ENCODE measurements at regions not wholly inside any gene's neighbourhood (a gene's known extent, or its start where the extent isn't known, plus 50 kb on each side); places are given as distances from the start of the nearest gene placed in this dataset.
A peak's percentile ranks its signal among the peaks of the same experiment; 100 is the strongest.

GRCh38 chr5:23302438-23302837, 205.0 kb upstream of the PRDM9 start:
- ATAC-seq (ENCODE audit: insufficient read depth, low FRiP score) = no peak
- no peak for TF ChIP-seq CTCF (IDR thresholded peaks at IDR 0.05; ENCODE audit: control extremely low read depth, extremely low read depth)
- 96% methylated on average over 1 of the region's 1 CpG for WGBS, 2 donors

GRCh38 chr5:23289162-23289561, 218.2 kb upstream of the PRDM9 start:
- Histone ChIP-seq H3K4me3 (no peak overlapping the region), H3K9me3 (ENCODE audit: control insufficient read depth in 4 of 4, insufficient read depth in 3 of 4, low read length in 3 of 4) (no peaks in the 10 kb centered on the region), H3K9ac (ENCODE audit: insufficient read depth in 1 of 2, low read length in 2 of 2) (no peak overlapping the region), H3K27me3 (ENCODE audit: control insufficient read depth in 3 of 3, insufficient read depth in 3 of 3, low read length in 2 of 3) (no peaks in the 10 kb centered on the region), H3K4me1 (ENCODE audit: control insufficient read depth in 5 of 5, insufficient read depth in 5 of 5, low read length in 5 of 5) (peaks cover 0 to 24% (median 0%) of the 10 kb centered on the region in 5 donors), H3K27ac (ENCODE audit: low read depth in 1 of 2, low read length in 1 of 2) (no peak overlapping the region), H3K36me3 (ENCODE audit: control insufficient read depth in 4 of 4, insufficient read depth in 4 of 4, low read length in 4 of 4) (no peaks in the 10 kb centered on the region)
- DNase-seq = no peak
- 80 to 89% methylated on average over 2 of the region's 2 CpGs for WGBS, 2 donors
- ATAC-seq (ENCODE audit: insufficient read depth, low FRiP score) = no peak
- no peak for TF ChIP-seq CTCF (IDR thresholded peaks at IDR 0.05; ENCODE audit: control extremely low read depth, extremely low read depth)

More at GRCh38 chr5:23302438-23302837, 205.0 kb upstream of the PRDM9 start:
- H3K36me3 ChIP-seq (ENCODE audit: control insufficient read depth in 4 of 4, insufficient read depth in 4 of 4, low read length in 4 of 4) = no peaks in the 10 kb centered on the region
- no peaks in the 10 kb centered on the region for H3K27me3 ChIP-seq (ENCODE audit: control insufficient read depth in 3 of 3, insufficient read depth in 3 of 3, low read length in 2 of 3)
- H3K9ac ChIP-seq (ENCODE audit: insufficient read depth in 1 of 2, low read length in 2 of 2) = no peak overlapping the region
- H3K4me3 ChIP-seq = no peak overlapping the region
- H3K4me1 ChIP-seq (ENCODE audit: control insufficient read depth in 5 of 5, insufficient read depth in 5 of 5, low read length in 5 of 5) = no peaks in the 10 kb centered on the region
- DNase-seq = no peak
- H3K27ac ChIP-seq (ENCODE audit: low read depth in 1 of 2, low read length in 1 of 2) = no peak overlapping the region
- H3K9me3 ChIP-seq (ENCODE audit: control insufficient read depth in 4 of 4, insufficient read depth in 3 of 4, low read length in 3 of 4) = peaks cover 0 to 3% (median 0%) of the 10 kb centered on the region in 4 donors

- Histone ChIP-seq H3K9me3 (ENCODE audit: control insufficient read depth in 4 of 4, insufficient read depth in 3 of 4, low read length in 3 of 4) (no peaks in the 10 kb centered on the region), H3K4me1 (ENCODE audit: control insufficient read depth in 5 of 5, insufficient read depth in 5 of 5, low read length in 5 of 5) (peaks cover 0 to 24% (median 0%) of the 10 kb centered on the region in 5 donors), H3K9ac (ENCODE audit: insufficient read depth in 1 of 2, low read length in 2 of 2) (no peak overlapping the region), H3K4me3 (no peak overlapping the region), H3K27me3 (ENCODE audit: control insufficient read depth in 3 of 3, insufficient read depth in 3 of 3, low read length in 2 of 3) (no peaks in the 10 kb centered on the region), H3K36me3 (ENCODE audit: control insufficient read depth in 4 of 4, insufficient read depth in 4 of 4, low read length in 4 of 4) (no peaks in the 10 kb centered on the region), H3K27ac (ENCODE audit: low read depth in 1 of 2, low read length in 1 of 2) (no peak overlapping the region)
- 62 to 69% methylated on average over 2 of the region's 2 CpGs for WGBS, 2 donors
- no peak for TF ChIP-seq CTCF (IDR thresholded peaks at IDR 0.05; ENCODE audit: control extremely low read depth, extremely low read depth)
- ATAC-seq (ENCODE audit: insufficient read depth, low FRiP score) = no peak
- DNase-seq = peak in 1 of 3 donors; percentile 12
Measured at GRCh38 chr5:23284656-23285055, 222.8 kb upstream of the PRDM9 start.

- TF ChIP-seq CTCF (IDR thresholded peaks at IDR 0.05; ENCODE audit: control extremely low read depth, extremely low read depth) = no peak
- 78 to 86% methylated on average over 3 of the region's 3 CpGs for WGBS, 2 donors
- ATAC-seq (ENCODE audit: insufficient read depth, low FRiP score) = no peak
Measured at GRCh38 chr5:23274171-23274570, 233.2 kb upstream of the PRDM9 start.

More at GRCh38 chr5:23274171-23274570, 233.2 kb upstream of the PRDM9 start:
- H3K27ac ChIP-seq (ENCODE audit: low read depth in 1 of 2, low read length in 1 of 2) = no peak overlapping the region
- H3K9ac ChIP-seq (ENCODE audit: insufficient read depth in 1 of 2, low read length in 2 of 2) = no peak overlapping the region
- no peak for DNase-seq
- H3K9me3 ChIP-seq (ENCODE audit: control insufficient read depth in 4 of 4, insufficient read depth in 3 of 4, low read length in 3 of 4) = peaks cover 0 to 2% (median 0%) of the 10 kb centered on the region in 4 donors
- no peaks in the 10 kb centered on the region for H3K36me3 ChIP-seq (ENCODE audit: control insufficient read depth in 4 of 4, insufficient read depth in 4 of 4, low read length in 4 of 4)
- H3K4me3 ChIP-seq = no peak overlapping the region
- no peaks in the 10 kb centered on the region for H3K27me3 ChIP-seq (ENCODE audit: control insufficient read depth in 3 of 3, insufficient read depth in 3 of 3, low read length in 2 of 3)
- H3K4me1 ChIP-seq (ENCODE audit: control insufficient read depth in 5 of 5, insufficient read depth in 5 of 5, low read length in 5 of 5) = no peaks in the 10 kb centered on the region

Measured in lung (tissue), 11 donors.